ENCODE measurements at regions not wholly inside any gene's neighbourhood (a gene's known extent, or its start where the extent isn't known, plus 50 kb on each side); places are given as distances from the start of the nearest gene placed in this dataset.

- no peak overlapping the region for H3K4me3 ChIP-seq (replicated peaks; ENCODE audit: low read depth, low read length)
- DNase-seq (ENCODE audit: extremely low read depth, low read depth) = no peak
- no peak for TF ChIP-seq CTCF (IDR thresholded peaks at IDR 0.05; ENCODE audit: low read depth, low read length, missing control alignments)
Observed at GRCh38 chr2:48118895-48119294, 195.6 kb upstream of the FOXN2 start.

- DNase-seq (ENCODE audit: extremely low read depth, low read depth) = no peak
- TF ChIP-seq CTCF (IDR thresholded peaks at IDR 0.05; ENCODE audit: low read depth, low read length, missing control alignments) = no peak
- no peak overlapping the region for H3K4me3 ChIP-seq (replicated peaks; ENCODE audit: low read depth, low read length)
Observed at GRCh38 chr2:48120112-48120511, 194.4 kb upstream of the FOXN2 start.

GRCh38 chr2:48120759-48121242 lies 193.7 kb upstream of the FOXN2 start:
- no peak for TF ChIP-seq CTCF (IDR thresholded peaks at IDR 0.05; ENCODE audit: low read depth, low read length, missing control alignments)
- H3K4me3 ChIP-seq (replicated peaks; ENCODE audit: low read depth, low read length) = no peak overlapping the region
- DNase-seq (ENCODE audit: extremely low read depth, low read depth) = no peak

GRCh38 chr2:48122166-48122565 lies 192.3 kb upstream of the FOXN2 start:
- H3K4me3 ChIP-seq (replicated peaks; ENCODE audit: low read depth, low read length) = no peak overlapping the region
- DNase-seq (ENCODE audit: extremely low read depth, low read depth) = no peak
- TF ChIP-seq CTCF (IDR thresholded peaks at IDR 0.05; ENCODE audit: low read depth, low read length, missing control alignments) = no peak

GRCh38 chr2:48124592-48124991 lies 189.9 kb upstream of the FOXN2 start:
- H3K4me3 ChIP-seq (replicated peaks; ENCODE audit: low read depth, low read length) = no peak overlapping the region
- no peak for TF ChIP-seq CTCF (IDR thresholded peaks at IDR 0.05; ENCODE audit: low read depth, low read length, missing control alignments)
- DNase-seq (ENCODE audit: extremely low read depth, low read depth) = no peak

- DNase-seq (ENCODE audit: extremely low read depth, low read depth) = no peak
- no peak overlapping the region for H3K4me3 ChIP-seq (replicated peaks; ENCODE audit: low read depth, low read length)
- no peak for TF ChIP-seq CTCF (IDR thresholded peaks at IDR 0.05; ENCODE audit: low read depth, low read length, missing control alignments)
Observed at GRCh38 chr2:48126162-48126561, 188.3 kb upstream of the FOXN2 start.

GRCh38 chr2:48127612-48128191 lies 186.8 kb upstream of the FOXN2 start:
- no peak overlapping the region for H3K4me3 ChIP-seq (replicated peaks; ENCODE audit: low read depth, low read length)
- DNase-seq (ENCODE audit: extremely low read depth, low read depth) = no peak
- TF ChIP-seq CTCF (IDR thresholded peaks at IDR 0.05; ENCODE audit: low read depth, low read length, missing control alignments) = no peak

Data from HFF-Myc (cell line).